Effector memory CD8-positive, alpha-beta T cell (primary cell): ENCODE measurements at regions not wholly inside any gene's neighbourhood (a gene's known extent, or its start where the extent isn't known, plus 50 kb on each side); places are given as distances from the start of the nearest gene placed in this dataset.

Source experiments
- ATAC-seq: fragments of 150-1000 bp; cut with Tn5 transposase; replicated peaks from 2 replicates; pipeline ENCODE4 v1.10.0; 2021; ENCODE audit warnings: mild to moderate bottlenecking, moderate library complexity
- DNase-seq, 3 experiments: peaks; one replicate each; pipeline ENCODE4 v3.0.0; 2021
- H3K27ac Mint-ChIP-seq, 2 donors: one replicate each; pipeline ENCODE4 v1.8.0; 2022; ENCODE audit warnings: mild to moderate bottlenecking in 2 of 2, mixed read lengths in 2 of 2, moderate library complexity in 2 of 2
- H3K27me3 Mint-ChIP-seq, 2 donors: one replicate each; pipeline ENCODE4 v1.8.0; 2022; ENCODE audit warnings: mixed read lengths in 2 of 2
- H3K36me3 Mint-ChIP-seq: one replicate; pipeline ENCODE4 v1.8.0; 2022; ENCODE audit warnings: mild to moderate bottlenecking, moderate library complexity, mixed read lengths; ENCODE audit not compliant: insufficient read depth
- H3K4me1 Mint-ChIP-seq, 2 donors: one replicate each; pipeline ENCODE4 v1.8.0; 2022; ENCODE audit warnings: low read depth in 2 of 2, mixed read lengths in 2 of 2
- H3K4me3 Mint-ChIP-seq, 2 donors: one replicate each; pipeline ENCODE4 v1.8.0; 2022; ENCODE audit warnings: mild to moderate bottlenecking in 2 of 2, mixed read lengths in 2 of 2, moderate library complexity in 2 of 2
- H3K9me3 Mint-ChIP-seq, 2 donors: one replicate each; pipeline ENCODE4 v1.8.0; 2022; ENCODE audit warnings: mixed read lengths in 2 of 2

DNA sequence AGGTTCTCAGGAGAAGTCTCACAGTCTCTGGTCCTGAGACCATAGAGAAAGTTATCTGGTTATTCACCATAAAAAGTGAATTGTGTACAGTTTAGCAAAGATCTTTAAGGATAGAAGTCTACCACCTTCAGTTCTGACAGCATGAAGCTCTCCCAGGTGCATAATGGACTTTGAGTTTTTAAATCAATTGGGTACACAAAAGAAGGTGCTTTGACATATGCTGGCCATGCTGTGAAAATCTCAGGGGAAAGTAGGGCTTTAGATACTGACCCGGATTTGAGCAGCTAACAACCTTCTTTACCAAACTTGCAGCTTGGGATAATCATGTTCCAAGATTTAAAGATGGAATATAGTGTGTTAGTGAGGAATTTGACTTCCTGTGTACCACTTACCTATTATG lies 264.2 kb downstream of the ZSWIM6 start:
- ATAC-seq = no peak
- Mint-ChIP-seq H3K9me3 (no peaks in the 10 kb centered on the region), H3K4me3 (no peak overlapping the region), H3K27ac (no peak overlapping the region), H3K4me1 (no peaks in the 10 kb centered on the region), H3K27me3 (peaks cover 25 to 58% of the 10 kb centered on the region in 2 donors), H3K36me3 (no peaks in the 10 kb centered on the region)
- DNase-seq = no peak

DNA sequence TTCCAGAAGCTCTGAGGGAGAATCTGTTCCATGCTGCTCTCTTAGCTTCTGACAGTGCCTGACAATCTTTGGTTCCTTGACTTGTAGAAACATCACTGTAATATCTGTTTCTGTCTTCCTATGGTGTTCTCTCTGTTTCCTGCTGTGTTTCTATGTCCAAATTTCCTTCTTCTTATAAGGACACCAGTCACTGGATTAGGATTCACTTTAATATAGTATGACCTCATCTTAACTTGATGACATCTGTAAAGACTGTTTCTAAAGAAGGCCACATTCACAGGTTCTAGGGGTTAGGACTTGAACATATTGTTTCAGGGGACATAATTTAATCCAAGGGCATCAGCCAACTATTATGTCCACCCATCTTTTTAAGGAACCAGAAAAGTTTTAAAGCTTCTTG lies 265.6 kb downstream of the ZSWIM6 start:
- Mint-ChIP-seq H3K9me3 (no peaks in the 10 kb centered on the region), H3K4me3 (no peak overlapping the region), H3K27me3 (peaks cover 25 to 57% of the 10 kb centered on the region in 2 donors), H3K36me3 (no peaks in the 10 kb centered on the region), H3K27ac (no peak overlapping the region), H3K4me1 (peaks cover 0 to 3% of the 10 kb centered on the region in 2 donors)
- DNase-seq = no peak
- ATAC-seq = no peak

DNA sequence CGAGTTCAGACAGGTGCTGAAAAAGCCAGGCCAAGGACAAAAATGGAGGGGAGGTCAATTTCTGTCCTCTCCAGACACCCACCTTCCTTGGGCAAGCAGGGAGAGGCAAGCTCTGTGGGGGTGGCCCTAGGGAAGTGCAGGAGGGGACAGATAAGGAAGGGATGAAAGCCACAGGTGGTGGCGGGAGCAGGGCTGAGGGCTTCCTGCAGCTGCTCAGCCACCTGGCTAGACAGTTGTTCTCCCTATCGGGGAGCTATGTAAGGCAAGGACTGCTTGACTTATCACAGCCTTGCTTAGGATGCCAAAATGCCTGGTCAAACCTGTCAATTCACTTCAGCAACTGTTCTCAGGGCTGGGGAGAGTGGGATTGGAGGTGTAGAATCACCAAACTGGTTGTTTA lies 266.1 kb downstream of the ZSWIM6 start:
- no peaks in the 10 kb centered on the region for H3K9me3 Mint-ChIP-seq
- H3K27ac Mint-ChIP-seq = no peak overlapping the region
- ATAC-seq = no peak
- peaks cover 23 to 57% of the 10 kb centered on the region in 2 donors for H3K27me3 Mint-ChIP-seq
- H3K4me3 Mint-ChIP-seq = no peak overlapping the region
- no peaks in the 10 kb centered on the region for H3K36me3 Mint-ChIP-seq
- peaks cover 0 to 3% of the 10 kb centered on the region in 2 donors for H3K4me1 Mint-ChIP-seq
- no peak for DNase-seq

DNA sequence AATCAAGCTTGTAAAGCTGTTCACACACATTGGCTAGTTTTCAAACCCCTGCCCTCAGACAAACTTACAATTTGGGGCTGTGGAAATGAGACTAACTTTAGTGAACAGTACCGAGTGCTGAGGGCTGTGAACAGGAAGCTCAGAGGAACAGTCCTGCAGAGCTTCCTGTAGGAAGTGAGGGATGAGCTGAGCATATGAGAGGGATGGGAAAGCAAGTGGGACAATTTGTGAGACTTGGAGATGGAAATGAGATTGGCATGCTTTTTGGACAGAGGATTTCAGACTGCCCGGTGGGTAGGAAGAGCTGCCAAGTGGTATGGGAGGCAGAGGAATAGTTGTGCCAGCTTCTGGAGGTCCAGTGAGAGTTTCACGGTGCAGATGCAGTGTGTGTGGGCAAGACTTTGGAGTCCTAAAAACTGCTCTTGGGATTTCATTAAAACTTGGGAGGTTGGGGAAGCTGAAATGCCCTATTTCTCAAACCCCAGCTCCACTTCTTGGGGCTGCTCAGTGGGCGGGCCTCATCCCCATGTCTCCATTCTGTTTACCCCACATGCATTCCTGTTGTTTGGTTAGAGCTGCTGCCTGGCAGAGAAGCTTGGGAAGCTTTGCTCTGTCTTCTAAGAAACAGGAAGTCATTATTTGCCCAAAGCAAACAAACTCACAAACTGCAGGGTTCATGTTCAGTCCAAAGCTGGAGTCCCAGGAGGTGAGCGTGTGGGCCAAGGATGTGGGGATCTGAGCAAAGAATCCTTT lies 267.5 kb downstream of the ZSWIM6 start:
- DNase-seq = no peak
- Mint-ChIP-seq H3K4me1 (peaks cover 0 to 3% of the 10 kb centered on the region in 2 donors), H3K4me3 (no peak overlapping the region), H3K27me3 (peaks cover 26 to 58% of the 10 kb centered on the region in 2 donors), H3K27ac (no peak overlapping the region), H3K9me3 (no peaks in the 10 kb centered on the region), H3K36me3 (no peaks in the 10 kb centered on the region)
- no peak for ATAC-seq

DNA sequence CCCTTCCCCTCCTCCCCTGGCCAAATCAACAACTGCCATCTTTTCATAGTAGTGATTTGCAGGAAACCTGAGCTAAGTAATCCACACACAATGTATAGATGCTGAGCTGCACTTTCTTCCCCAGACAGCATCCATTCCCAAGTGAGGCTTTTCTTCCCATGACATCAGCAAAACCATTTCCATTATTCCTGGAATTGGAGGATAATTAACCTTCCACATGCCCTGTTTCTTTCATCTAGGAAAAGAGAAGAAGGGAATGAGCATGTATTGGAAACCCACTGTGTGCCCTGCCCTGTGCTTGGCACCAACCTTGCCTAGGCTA lies 268.0 kb downstream of the ZSWIM6 start:
- Mint-ChIP-seq H3K4me3 (no peak overlapping the region), H3K27ac (no peak overlapping the region), H3K27me3 (peaks cover 31 to 58% of the 10 kb centered on the region in 2 donors), H3K9me3 (no peaks in the 10 kb centered on the region), H3K36me3 (no peaks in the 10 kb centered on the region), H3K4me1 (peaks cover 0 to 3% of the 10 kb centered on the region in 2 donors)
- DNase-seq = no peak
- ATAC-seq = no peak

DNA sequence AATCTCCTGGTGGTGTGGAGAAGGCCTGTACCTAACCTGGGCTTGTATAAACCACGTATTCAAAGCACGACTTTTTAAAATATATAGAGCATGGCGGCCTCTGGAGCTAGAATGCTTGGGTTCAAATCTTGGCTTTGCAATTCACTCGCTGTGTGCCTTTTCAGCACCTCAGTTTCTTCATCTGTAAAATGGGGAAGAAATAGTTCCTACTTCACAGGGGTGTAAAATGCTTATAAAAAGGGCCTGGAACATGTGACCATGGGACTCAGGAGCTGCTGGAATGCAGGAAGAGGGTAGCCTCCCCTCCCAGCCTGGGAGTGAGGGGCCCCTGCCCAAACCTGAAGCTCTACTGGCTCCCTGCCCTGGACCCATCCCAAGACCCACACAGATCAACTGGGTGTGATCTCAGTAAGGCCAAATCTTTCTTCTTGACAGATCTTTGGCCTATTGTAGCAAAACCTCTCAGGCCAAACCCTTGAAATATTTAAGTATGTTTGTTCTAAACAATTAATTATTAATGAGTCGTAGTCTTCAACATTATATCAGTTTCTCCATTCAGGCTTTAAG lies 269.0 kb downstream of the ZSWIM6 start:
- no peaks in the 10 kb centered on the region for H3K9me3 Mint-ChIP-seq
- H3K27ac Mint-ChIP-seq = no peak overlapping the region
- no peaks in the 10 kb centered on the region for H3K36me3 Mint-ChIP-seq
- no peak overlapping the region for H3K4me3 Mint-ChIP-seq
- no peak for ATAC-seq
- H3K4me1 Mint-ChIP-seq = peaks cover 0 to 3% of the 10 kb centered on the region in 2 donors
- no peak for DNase-seq
- peaks cover 30 to 61% of the 10 kb centered on the region in 2 donors for H3K27me3 Mint-ChIP-seq

DNA sequence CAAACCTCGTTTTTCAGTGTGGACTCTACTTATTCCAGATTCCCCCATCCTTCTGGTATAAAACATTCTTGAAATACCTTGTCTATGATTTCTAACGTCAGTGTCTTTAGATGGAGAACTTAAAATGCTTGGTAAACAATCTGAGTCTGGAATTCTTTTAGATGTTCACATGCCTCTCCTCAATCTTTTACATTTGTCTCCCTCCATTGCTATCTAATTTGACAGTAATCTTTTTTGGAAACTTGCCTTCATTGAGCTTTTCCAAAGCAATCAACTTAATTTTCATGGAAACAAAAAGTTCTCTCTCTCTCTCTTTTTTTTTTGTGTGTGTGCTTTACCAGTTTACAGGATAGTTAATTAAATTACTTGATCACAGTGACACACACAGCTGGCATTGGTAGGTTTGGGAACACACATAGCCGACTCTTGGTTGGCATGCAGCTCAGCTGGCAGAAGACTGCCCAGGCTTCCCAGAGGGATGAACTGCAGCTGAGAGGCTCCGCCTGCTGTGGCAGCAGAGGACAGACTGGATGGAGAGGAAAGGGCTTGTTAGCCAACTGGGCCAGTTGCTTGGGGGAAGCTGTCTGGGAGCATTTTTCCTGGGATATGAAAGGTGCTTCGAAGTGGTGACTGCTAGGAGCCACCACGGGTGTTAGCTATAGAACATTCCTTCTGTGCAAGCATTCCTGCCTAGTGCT lies 271.3 kb downstream of the ZSWIM6 start:
- peaks cover 0 to 3% of the 10 kb centered on the region in 2 donors for H3K4me1 Mint-ChIP-seq

DNA sequence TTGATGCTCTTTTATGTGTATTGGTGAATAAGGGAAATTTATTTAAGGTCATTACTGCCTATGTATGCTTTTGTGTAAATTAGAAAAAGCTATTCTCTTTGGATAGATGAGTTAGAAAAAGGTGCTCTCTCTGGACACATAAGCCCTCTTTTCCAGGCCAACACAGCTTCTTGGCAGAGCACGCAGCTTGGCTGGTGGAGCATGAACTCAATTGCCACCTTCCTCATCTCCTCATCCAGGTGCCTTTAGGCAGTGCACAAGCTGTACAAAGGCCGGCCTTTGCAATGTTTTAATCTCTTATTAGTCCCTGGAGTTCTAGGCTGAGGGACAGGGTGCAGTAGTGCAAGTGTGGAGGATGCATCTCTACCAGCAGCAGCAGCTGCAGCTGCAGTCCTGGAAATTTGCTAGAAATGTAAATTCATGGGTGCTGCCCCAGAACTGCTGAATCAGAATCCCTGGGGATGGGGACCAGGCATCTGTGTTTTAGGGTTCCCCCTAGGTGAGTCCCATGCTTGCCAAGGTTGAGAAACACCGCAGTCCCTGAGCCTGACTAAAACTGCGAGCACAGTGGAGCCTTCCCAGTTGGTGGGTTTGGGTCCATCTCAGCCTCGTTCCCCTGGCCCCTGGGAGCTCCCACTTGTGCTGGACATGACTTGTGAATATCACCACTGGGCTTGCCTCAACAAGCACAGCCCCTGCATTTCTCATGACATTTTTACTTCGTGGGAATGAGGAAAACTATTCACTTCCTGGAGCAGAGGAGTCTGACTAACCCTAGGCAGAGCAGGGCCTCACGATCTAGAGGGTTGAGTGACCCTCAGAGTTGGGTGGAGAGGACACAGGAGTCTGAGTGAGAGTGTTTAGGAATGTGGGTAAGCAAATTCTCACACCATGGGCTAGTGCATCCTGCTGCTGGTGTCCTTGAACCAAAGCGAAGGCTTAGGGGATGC lies 272.3 kb downstream of the ZSWIM6 start:
- Mint-ChIP-seq H3K4me3 (no peak overlapping the region), H3K9me3 (no peaks in the 10 kb centered on the region), H3K4me1 (peaks cover 0 to 3% of the 10 kb centered on the region in 2 donors), H3K36me3 (no peaks in the 10 kb centered on the region), H3K27ac (no peak overlapping the region), H3K27me3 (peaks cover 40 to 65% of the 10 kb centered on the region in 2 donors)
- no peak for DNase-seq
- no peak for ATAC-seq

More for the DNA sequence above, 271.3 kb downstream of the ZSWIM6 start:
- Mint-ChIP-seq H3K27ac (no peak overlapping the region), H3K9me3 (no peaks in the 10 kb centered on the region), H3K36me3 (no peaks in the 10 kb centered on the region), H3K4me3 (no peak overlapping the region), H3K27me3 (peaks cover 40 to 70% of the 10 kb centered on the region in 2 donors)
- DNase-seq = no peak
- no peak for ATAC-seq

DNA sequence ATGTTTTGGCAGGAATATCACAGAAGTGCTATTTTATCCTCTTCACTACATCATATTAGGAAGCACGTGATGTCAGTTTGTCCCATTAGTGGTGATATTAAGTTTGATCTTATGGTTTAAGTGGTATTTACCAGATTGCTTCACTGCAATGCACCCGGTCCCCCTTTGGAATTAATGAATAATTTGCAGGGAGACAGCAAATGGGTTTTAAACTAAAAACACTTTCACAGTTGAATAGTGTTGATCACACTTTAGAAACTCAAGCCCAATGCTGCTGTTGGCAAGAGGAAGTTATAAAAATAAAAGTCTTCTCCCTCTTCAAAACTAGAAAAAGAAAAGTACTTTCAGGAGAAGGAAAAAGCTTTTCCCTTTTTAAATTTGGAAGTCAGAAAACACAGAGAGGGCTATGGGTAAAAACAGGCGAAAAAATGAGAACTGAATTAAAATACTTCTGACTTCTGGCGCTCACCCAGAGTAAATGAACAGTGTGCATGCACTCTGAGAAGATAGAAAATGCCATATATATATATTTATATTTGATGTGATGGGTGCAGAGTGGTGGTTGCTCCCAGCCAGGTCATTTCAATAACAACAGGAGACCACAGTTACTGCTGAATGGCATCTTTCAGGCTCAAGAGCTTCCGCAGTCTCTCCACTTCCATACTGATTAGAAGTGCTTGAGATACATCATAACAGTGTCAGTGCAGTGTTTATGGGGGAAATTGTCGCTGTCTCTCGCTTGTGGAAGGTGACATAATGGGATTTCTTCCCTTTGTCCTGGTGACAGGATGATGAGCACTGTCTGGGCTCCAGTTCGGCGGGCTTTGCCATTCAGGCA lies 278.0 kb downstream of the ZSWIM6 start:
- Mint-ChIP-seq H3K27ac (no peak overlapping the region), H3K36me3 (no peaks in the 10 kb centered on the region)
- ATAC-seq = no peak

GRCh38 chr5:61610678-61611024 lies 278.6 kb downstream of the ZSWIM6 start:
- Mint-ChIP-seq H3K36me3 (no peaks in the 10 kb centered on the region), H3K27me3 (peaks cover 36 to 68% of the 10 kb centered on the region in 2 donors), H3K4me1 (no peaks in the 10 kb centered on the region), H3K9me3 (no peaks in the 10 kb centered on the region), H3K27ac (no peak overlapping the region), H3K4me3 (no peak overlapping the region)
- ATAC-seq = no peak
- DNase-seq = no peak

More for the DNA sequence above, 278.0 kb downstream of the ZSWIM6 start:
- Mint-ChIP-seq H3K27me3 (peaks cover 41 to 68% of the 10 kb centered on the region in 2 donors), H3K4me1 (no peaks in the 10 kb centered on the region), H3K4me3 (no peak overlapping the region), H3K9me3 (no peaks in the 10 kb centered on the region)
- DNase-seq = no peak

DNA sequence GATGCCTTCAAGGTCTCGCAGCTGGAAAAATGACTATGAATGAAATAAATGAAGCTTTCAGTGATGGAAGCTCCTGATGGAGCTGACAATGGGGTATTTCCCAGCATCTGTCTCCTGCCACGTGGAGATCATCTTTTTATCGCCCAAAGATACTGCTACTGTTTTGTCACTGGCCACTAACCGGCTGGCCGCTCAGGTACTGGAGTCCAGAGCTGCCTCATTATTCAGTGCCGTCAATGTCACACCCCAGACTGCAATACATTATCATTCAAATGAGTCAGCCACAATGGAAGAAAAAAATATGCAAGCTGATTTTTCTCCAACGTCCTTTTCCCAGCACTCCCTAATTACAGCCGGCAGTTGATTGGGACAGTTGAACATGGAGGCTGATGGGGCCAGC lies 280.4 kb downstream of the ZSWIM6 start:
- Mint-ChIP-seq H3K27me3 (peaks cover 21 to 58% of the 10 kb centered on the region in 2 donors), H3K4me1 (no peaks in the 10 kb centered on the region), H3K4me3 (no peak overlapping the region), H3K27ac (no peak overlapping the region), H3K9me3 (no peaks in the 10 kb centered on the region), H3K36me3 (no peaks in the 10 kb centered on the region)
- DNase-seq (no peak), ATAC-seq (no peak)

DNA sequence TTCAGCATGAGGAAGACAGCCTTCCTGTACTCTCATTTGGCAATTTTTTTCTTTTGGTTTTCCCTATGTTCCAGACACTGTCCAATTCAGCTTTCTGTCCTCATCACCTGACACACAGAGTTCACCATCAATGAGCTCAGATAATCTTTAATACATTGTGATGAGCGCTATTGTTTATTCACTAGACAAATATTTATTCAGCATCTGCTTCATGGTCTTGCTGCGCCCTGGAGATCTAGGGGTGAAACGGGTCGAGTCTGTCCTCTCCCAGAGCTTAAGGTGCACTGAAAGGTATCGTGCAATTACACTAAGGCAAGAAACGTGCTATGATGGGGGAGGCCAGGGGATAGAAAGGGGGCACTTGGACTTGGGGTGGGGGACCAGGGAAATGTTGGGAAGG lies 281.6 kb downstream of the ZSWIM6 start:
- no peak overlapping the region for H3K4me3 Mint-ChIP-seq
- ATAC-seq = no peak
- H3K36me3 Mint-ChIP-seq = no peaks in the 10 kb centered on the region
- H3K9me3 Mint-ChIP-seq = no peaks in the 10 kb centered on the region
- no peaks in the 10 kb centered on the region for H3K4me1 Mint-ChIP-seq
- peaks cover 33 to 61% of the 10 kb centered on the region in 2 donors for H3K27me3 Mint-ChIP-seq
- H3K27ac Mint-ChIP-seq = no peak overlapping the region
- no peak for DNase-seq
